ENCODE measurements at regions not wholly inside any gene's neighbourhood (a gene's known extent, or its start where the extent isn't known, plus 50 kb on each side); places are given as distances from the start of the nearest gene placed in this dataset.

DNA sequence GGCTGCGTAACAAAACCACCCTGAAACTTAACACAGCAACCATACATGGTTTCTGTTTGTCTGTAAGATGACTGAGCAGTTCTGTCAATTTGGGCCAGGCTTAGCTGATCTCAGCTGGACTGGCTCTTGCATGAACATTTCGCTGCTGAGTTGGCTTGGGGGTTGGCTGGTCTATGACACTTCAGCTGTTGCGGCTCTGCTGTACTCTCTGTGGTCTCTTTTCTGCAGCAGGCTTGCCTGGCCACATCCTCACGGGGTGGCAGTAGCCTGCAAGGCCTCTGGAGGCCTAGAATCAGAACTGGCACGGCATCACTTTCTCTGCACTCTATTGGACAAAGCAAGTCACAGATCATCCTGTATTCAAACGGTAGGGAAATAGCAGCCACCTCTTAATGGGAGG is 216.2 kb downstream of the BCL11B start:
- DNase-seq (ENCODE audit: low read depth), result no peak
- no peak overlapping the region for H3K4me3 ChIP-seq (ENCODE audit: low read depth, low read length)
- TF ChIP-seq, protein P1, sequence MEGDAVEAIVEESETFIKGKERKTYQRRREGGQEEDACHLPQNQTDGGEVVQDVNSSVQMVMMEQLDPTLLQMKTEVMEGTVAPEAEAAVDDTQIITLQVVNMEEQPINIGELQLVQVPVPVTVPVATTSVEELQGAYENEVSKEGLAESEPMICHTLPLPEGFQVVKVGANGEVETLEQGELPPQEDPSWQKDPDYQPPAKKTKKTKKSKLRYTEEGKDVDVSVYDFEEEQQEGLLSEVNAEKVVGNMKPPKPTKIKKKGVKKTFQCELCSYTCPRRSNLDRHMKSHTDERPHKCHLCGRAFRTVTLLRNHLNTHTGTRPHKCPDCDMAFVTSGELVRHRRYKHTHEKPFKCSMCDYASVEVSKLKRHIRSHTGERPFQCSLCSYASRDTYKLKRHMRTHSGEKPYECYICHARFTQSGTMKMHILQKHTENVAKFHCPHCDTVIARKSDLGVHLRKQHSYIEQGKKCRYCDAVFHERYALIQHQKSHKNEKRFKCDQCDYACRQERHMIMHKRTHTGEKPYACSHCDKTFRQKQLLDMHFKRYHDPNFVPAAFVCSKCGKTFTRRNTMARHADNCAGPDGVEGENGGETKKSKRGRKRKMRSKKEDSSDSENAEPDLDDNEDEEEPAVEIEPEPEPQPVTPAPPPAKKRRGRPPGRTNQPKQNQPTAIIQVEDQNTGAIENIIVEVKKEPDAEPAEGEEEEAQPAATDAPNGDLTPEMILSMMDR (conservative IDR thresholded peaks at IDR 0.05; ENCODE audit: low read depth, low read length), result no peak

DNA sequence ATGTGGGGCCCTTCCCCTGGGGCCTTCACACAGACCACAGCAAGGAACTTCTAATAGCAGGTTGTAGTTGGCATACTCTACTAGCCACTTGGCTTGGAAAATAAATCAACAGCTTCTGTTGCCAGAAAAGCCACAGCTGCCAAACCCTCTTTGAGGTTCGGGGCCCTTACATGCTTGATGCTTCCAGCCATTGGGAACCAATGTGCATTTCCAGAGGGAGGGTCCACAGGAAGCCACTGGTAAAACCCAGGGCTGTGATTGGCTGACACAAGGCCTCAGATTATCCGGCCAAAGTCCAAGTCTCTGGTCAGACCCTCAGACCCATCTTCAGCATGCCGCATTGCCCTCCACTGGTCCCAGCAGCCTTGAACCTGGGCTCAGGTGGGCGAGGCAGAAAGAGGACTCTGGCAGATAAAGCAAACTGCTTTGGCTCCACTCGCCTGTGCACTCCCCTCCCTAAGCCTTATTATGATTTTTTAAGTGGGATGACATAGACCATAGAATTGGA is 214.4 kb downstream of the BCL11B start:
- no peak overlapping the region for H3K4me3 ChIP-seq (ENCODE audit: low read depth, low read length)
- TF ChIP-seq, protein P1 (conservative IDR thresholded peaks at IDR 0.05; ENCODE audit: low read depth, low read length), result no peak
- no peak for DNase-seq (ENCODE audit: low read depth)

DNA sequence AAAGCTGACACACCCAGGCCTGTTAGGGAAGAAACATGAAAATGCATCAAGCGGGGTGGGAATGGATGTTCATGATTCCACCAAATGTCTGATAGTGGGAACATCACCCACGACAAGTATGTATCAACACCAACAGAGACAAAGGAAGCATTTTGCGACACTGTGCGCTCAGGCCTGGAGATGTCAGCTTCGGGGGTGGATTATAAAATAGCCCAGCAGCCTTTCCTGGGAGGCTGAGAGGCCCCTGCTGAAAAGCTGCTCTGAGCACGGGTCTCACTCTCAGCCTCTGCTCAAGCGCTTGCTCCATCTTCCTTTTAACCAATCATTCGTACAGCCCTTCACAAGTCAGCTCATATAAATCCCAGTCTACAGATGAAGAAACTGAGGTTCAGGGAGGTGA is 213.5 kb downstream of the BCL11B start:
- DNase-seq (ENCODE audit: low read depth), result no peak
- TF ChIP-seq, protein P1 (conservative IDR thresholded peaks at IDR 0.05; ENCODE audit: low read depth, low read length), result no peak
- H3K4me3 ChIP-seq (ENCODE audit: low read depth, low read length), result no peak overlapping the region

DNA sequence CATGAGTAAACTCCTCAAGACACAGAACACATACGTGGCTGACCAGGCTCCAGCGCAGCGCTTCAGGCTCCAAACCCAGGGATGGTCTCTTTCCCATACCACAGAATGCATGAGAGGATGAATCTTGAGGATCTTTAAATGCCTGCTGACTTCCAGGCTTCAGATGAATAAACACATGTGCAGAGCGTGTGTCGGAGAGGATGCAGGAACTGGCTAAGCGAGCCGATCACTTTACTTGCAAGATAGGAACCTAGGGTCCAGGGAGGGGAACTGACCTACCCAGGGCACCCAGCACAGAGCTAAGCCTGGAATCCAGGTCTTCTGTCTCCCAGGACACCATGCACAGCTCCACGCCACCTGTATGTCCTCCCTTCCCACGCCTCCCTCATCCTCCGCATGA is 209.8 kb downstream of the BCL11B start:
- TF ChIP-seq, protein P1 (conservative IDR thresholded peaks at IDR 0.05; ENCODE audit: low read depth, low read length), result no peak
- no peak for DNase-seq (ENCODE audit: low read depth)
- no peak overlapping the region for H3K4me3 ChIP-seq (ENCODE audit: low read depth, low read length)

DNA sequence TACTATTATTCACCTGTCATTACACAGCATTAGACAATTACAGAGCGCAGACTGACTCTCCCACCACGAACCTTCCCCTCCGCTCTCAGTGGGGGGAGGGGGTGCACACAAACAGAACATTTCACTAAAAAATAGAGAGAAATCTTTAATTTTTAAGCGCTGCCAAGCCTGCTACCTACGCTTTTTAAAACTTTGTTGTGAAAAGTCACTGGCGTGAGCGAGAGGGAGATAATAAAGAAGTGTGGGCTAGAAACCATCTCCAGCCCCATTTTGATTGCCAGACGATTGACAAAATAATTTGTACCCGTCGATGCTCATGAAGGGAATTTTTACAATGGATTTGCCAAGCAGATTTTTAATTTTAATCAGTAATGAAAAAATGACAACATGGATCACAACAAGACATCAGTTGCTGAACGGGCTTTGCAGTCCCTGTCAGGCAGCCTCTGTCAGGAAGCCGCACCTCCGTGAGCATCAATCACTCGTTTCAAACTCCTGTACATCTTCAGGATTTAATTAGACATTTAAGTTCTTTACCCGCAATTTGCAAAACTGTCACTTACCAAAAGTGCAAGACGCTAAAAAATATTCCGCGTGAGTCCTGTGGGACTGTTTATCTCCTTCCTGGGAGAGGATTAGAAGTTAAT is 209.1 kb downstream of the BCL11B start:
- no peak overlapping the region for H3K4me3 ChIP-seq (ENCODE audit: low read depth, low read length)

DNA sequence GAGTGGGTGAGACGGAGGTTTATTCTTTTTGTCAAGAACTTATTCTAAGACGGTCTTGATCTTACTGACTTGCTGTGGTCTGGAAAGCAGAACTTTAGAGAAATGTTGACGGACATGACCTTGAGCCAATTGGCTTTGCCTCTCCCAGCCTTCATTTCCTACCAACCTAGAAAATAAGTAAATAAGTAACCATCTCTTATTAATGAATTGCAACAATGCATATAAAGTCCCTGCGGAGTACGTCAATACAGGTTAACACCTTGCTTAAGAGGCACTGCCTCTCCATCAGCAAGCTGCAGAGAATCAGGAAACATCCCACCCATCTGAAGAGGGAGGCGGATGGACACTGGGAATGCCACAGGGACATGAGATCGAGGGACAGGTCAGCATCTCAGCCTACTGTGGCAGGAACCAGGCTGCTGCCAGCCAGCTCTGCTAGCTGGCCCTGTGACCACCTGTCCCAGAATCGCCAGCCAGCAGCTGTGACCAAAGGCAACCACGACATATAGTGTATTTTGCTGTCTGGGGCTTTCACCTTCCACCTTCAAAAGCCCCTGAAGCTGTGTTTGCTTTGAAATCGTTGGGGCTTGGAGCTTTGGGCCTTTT is 208.3 kb downstream of the BCL11B start:
- TF ChIP-seq, protein P1 (conservative IDR thresholded peaks at IDR 0.05; ENCODE audit: low read depth, low read length), result no peak
- DNase-seq (ENCODE audit: low read depth), result no peak
- no peak overlapping the region for H3K4me3 ChIP-seq (ENCODE audit: low read depth, low read length)

More for the DNA sequence above, 209.1 kb downstream of the BCL11B start:
- TF ChIP-seq, protein P1 (conservative IDR thresholded peaks at IDR 0.05; ENCODE audit: low read depth, low read length), result no peak
- no peak for DNase-seq (ENCODE audit: low read depth)

Data from choroid plexus epithelial cell (primary cell).